Stimulated activated CD8-positive, alpha-beta memory T cell treated with anti-CD3 and anti-CD28 coated beads, Interleukin-15, amount 100 ng/mL, for 48 hours (primary cell): ENCODE measurements at regions not wholly inside any gene's neighbourhood (a gene's known extent, or its start where the extent isn't known, plus 50 kb on each side); places are given as distances from the start of the nearest gene placed in this dataset.

ENCODE experiments used
- DNase-seq, 2 donors: peaks; one replicate each; pipeline ENCODE4 v3.0.0-alpha.2; 2020; ENCODE audit warnings: low read depth in 2 of 2

GRCh38 chr2:6410313-6410712, 455.4 kb downstream of the CMPK2 start:
- DNase-seq = no peak

GRCh38 chr2:6412533-6413091, 453.1 kb downstream of the CMPK2 start:
- DNase-seq = no peak

- no peak for DNase-seq
Measured at GRCh38 chr2:6417050-6417449, 448.7 kb downstream of the CMPK2 start.

GRCh38 chr2:6418291-6418690, 447.4 kb downstream of the CMPK2 start:
- DNase-seq = no peak

- no peak for DNase-seq
Measured at GRCh38 chr2:6421138-6421730, 444.5 kb downstream of the CMPK2 start.

- DNase-seq = no peak
Measured at GRCh38 chr2:6421888-6422287, 443.8 kb downstream of the CMPK2 start.

GRCh38 chr2:6423157-6423556, 442.6 kb downstream of the CMPK2 start:
- DNase-seq = no peak

- no peak for DNase-seq
Measured at GRCh38 chr2:6423944-6424343, 441.8 kb downstream of the CMPK2 start.

- no peak for DNase-seq
Measured at GRCh38 chr2:6425032-6425431, 440.7 kb downstream of the CMPK2 start.

- no peak for DNase-seq
Measured at GRCh38 chr2:6429210-6429986, 436.3 kb downstream of the CMPK2 start.

GRCh38 chr2:6434438-6434837, 431.3 kb downstream of the CMPK2 start:
- DNase-seq = no peak

- DNase-seq = no peak
Measured at GRCh38 chr2:6441800-6442199, 423.9 kb downstream of the CMPK2 start.

- DNase-seq = no peak
Measured at GRCh38 chr2:6442252-6442985, 423.3 kb downstream of the CMPK2 start.

- DNase-seq = no peak
Measured at GRCh38 chr2:6443061-6443823, 422.5 kb downstream of the CMPK2 start.

GRCh38 chr2:6444514-6444913, 421.2 kb downstream of the CMPK2 start:
- DNase-seq = no peak

GRCh38 chr2:6445156-6445555, 420.6 kb downstream of the CMPK2 start:
- DNase-seq = no peak

- no peak for DNase-seq
Measured at GRCh38 chr2:6446938-6447608, 418.6 kb downstream of the CMPK2 start.

GRCh38 chr2:6448893-6449292, 416.8 kb downstream of the CMPK2 start:
- DNase-seq = no peak

- no peak for DNase-seq
Measured at GRCh38 chr2:6449343-6449742, 416.4 kb downstream of the CMPK2 start.

GRCh38 chr2:6452702-6453481, 412.8 kb downstream of the CMPK2 start:
- DNase-seq = no peak
